CD4-positive, alpha-beta T cell treated with Interleukin-10 for 1 hour (primary cell): ENCODE measurements at regions not wholly inside any gene's neighbourhood (a gene's known extent, or its start where the extent isn't known, plus 50 kb on each side); places are given as distances from the start of the nearest gene placed in this dataset.

ENCODE experiments used
- DNase-seq: peaks from one replicate; pipeline ENCODE4 v3.0.0-alpha.2; 2020

DNA sequence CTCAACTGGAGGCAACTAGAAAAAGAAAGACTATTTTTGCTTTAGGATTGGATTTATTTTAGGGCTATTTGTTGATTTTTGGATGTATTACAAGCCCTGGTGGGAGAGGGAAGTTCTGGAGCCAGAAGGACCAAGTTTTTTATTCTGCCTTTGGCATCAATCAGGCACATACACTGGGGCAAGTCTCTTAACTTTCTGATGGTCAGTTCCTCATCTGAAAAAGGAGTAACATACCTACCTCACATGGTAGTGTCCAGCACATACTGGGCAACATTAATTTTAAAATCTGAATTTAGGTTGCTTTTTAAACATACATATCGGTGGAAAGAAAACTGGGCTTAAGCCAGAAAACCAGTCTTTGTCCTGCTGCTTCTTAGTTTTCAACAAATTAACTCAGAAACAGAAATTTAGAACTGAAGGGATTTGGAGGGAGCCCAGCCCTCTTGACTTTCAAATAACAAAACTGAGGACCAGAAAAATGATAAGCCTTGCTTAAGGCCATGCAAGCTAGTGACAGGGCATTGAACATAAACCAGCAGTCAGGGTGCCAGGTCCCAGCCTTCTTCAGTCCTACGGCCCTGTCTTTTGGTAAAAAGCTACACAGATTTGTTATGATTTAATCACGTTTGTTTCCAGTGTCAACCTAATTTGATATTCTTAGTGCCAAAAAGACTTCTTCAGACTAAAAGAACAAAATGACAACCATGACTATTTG lies 90.2 kb upstream of the SLC38A2 start:
- DNase-seq = no peak

GRCh38 chr12:46461907-46462640 lies 89.5 kb upstream of the SLC38A2 start:
- DNase-seq = no peak

GRCh38 chr12:46461459-46461858 lies 88.9 kb upstream of the SLC38A2 start:
- DNase-seq = no peak

- no peak for DNase-seq
These were observed 88.2 kb upstream of the SLC38A2 start for GRCh38 chr12:46460682-46461210.

GRCh38 chr12:46459861-46460545 lies 87.4 kb upstream of the SLC38A2 start:
- peak; percentile 15 for DNase-seq

DNA sequence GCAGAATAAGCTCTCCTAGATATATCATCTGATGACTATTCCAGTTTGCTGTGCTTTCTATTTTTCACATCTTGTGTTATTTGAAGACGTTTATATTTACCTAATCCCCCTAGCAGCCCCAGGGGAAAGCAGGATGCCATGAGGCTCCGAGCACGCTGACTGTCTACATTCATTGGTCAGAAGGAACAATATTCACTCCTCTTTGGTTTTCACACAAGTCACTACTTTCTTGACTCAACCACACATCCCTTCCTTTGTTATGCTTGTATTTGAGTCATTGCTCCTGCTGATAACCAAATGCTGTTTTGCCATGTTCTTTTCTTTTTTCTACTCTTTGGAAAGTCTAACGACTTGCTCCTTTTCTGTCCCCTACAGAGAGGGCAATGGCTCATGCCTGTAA lies 86.5 kb upstream of the SLC38A2 start:
- peak; percentile 16 for DNase-seq

GRCh38 chr12:46458500-46459102 lies 86.0 kb upstream of the SLC38A2 start:
- peak; percentile 4 for DNase-seq

GRCh38 chr12:46457958-46458357 lies 85.4 kb upstream of the SLC38A2 start:
- no peak for DNase-seq

DNA sequence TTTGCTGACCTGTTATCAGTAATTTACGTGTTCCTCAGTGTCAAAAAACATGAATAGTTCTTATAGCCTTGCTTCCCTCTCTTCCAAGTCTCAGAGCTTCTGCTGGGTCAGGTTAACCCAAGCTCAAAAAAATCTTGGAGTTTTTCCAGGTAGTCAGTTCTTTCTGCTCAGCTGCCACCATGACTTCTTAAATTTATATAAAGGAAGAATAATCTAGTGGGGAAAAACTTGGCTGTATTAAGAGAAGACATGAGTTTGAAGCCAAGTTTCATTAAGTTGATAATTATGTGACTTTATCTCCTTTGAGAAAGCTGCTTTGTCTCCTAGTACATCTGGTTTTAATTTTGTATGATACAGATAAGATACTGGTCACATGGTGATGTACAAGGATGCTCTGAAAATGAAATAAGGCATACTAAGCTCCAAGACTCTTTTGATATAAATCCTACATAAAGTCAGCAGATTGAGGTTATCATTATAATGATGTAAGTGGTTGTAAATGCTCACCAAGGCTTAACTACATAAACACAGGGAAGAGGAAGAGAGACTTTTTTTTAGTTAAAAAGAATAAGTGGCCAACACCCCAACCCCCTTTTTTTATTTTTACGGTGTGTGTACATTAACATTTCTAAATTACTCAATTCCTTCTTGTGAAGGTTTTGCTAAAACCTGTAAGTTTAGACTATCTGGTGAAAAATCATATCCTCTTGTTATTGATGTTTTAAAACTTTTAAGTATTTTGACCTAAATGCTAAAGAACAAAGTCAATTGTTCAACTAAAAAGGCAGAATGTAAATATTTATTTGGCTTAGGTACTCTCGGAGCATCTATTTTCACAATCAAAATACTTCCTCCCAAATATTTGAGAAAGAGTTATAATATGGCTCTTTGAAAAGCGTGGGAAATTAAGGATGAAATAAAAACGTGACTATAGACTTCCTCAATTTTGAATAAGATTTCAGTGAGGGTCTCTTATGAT lies 84.1 kb upstream of the SLC38A2 start:
- DNase-seq = no peak

DNA sequence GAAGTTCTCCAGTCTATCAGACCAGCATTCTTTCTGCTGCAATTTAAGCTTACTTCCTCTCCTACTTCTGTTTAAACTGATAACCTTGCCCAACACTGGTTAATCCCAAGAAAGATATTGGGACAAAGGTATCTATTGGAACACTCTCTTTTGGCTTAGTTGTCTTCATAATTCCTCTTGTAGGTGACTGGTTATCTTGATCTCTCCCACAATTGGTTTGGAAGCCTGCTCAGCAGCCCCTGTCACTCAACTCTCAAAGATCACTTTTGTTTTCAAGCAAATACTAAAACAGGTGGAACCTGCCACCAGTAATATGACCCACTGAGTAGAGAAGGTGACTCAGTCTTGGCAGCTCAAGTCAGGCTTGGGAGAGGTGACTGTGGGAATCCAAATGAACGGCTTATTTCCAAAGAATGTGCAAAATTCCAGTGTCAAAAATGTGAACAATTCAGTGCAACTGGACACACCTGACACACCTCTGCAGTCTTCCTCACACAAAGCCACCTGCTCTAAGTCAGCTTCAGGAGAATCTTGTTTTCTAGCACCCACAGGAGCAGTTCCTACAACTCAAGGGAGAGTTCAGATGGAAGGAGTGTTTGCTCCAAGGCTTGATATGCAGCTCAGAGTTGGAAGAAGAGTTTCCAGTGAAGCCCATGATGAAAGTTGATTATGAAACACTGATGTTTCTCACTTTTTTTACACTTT lies 83.2 kb upstream of the SLC38A2 start:
- no peak for DNase-seq

DNA sequence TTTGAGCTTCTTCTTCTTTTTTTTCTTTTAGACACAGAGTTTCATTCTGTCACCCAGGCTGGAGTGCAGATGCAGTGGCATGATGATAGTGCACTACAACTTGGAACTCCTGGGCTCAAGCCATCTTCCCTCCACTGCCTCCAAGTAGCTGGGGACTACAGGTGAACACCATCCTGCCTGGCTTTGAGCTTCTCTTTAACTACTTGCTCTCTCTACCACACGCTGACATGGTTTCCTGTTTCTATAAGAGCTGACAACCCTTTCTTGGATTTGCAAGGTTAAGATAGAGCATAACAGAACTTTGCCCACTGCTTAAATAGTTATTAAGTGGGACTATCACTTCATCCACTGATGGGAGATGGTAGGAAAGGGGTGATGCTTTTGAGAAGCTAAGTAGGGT lies 82.4 kb upstream of the SLC38A2 start:
- DNase-seq = no peak

- DNase-seq = no peak
These were observed 80.9 kb upstream of the SLC38A2 start for GRCh38 chr12:46453428-46453827.

DNA sequence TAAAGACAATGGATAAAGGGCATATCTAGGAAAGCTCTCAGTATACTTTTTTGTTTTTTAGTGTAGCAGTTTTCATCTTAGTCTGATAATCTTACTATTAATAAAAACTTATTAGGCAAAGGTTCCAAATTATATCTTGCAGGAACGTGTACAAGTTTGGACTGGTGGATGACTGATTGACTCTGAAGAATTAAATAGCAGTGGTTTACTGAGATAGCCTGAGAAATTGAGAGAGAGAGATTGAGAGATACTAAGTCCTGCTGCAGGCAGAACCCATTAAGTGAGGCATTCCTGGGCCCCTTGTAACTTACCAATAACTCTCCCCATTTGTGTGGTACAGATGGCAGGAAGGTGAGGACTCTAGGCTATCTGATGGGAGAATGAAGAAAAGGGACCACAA lies 80.2 kb upstream of the SLC38A2 start:
- DNase-seq = no peak

DNA sequence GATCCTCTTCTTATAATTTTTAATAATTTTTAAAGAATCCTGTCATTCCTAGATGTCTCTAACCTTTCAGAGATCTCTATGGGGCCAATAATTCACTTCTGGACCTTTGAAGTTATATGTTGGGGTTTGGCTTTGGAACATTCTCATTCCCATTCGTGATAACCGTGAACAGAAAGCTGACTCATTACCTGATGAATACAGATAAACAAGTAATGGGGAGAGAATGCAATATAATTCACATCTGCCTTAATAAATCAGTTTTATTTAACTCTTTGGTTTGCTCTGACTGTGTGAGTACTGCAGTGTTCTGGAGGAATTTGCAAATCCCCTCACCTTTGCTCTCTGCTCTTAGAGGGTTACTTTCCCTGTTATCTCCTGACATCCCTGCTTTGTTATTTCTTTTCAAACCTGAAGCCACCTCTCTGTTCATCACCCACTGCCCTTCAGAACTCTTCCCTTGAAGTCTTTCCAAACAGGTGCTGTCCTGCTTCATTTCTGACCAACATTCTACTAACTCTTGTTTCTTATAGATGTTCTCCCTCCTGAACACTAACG lies 79.6 kb upstream of the SLC38A2 start:
- DNase-seq = no peak

DNA sequence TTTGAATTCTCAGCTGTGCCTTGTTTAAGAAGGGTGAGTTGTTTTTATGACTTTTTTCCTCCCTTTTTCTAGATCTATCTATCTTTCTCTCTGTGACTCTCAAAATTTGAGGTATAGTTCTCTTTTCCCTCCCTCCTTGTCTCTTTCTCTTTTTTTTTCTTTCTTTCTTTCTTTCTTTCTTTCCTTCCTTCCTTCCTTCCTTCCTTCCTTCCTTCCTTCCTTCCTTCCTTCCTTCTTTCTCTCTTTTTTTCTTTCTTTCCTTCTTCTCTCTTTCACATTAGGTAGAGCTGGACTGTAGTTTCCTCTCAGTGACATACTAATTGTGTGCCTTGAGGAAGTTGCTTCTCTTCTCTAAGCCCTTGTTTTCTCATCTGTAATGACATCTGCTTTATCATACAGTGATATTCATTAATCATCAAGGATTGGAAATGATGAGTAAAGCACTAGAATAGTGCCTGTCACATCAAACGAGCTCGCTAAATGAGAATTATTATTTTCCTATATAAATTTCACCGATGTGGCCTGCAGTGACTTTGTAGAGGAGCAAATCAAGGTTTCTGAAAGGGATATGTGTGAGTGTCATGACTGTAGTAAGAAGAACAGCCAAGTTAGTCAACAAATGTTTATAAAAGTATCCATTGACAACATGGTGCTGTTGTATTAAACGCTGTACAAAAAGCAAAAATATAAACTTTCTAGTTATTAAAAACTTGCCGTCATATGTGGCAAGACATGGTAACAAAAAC lies 78.9 kb upstream of the SLC38A2 start:
- no peak for DNase-seq

DNA sequence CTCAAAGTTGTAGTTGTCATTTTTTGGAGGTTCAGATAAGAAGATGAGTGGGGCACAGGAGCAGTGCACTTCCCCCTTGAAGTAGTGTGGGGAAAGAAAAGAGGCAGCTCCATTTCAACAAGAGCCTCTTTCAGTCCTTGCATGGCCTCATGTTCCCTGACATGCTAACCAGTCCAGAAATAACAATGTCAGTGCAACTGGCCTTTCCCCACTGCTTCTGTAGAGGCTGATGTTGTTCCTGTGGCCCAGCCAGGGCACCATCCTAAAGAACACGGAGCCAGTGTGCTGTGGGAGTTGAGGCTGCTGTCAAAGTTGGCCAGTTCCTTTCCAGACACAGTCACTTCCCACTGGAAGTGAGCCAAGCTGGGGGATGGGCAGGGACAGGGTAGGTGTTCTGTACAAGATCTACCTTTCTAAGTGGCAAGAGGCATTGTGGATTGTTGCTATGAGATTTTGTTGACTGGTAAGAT lies 77.7 kb upstream of the SLC38A2 start:
- DNase-seq = no peak

- no peak for DNase-seq
These were observed 77.3 kb upstream of the SLC38A2 start for GRCh38 chr12:46449856-46450255.

DNA sequence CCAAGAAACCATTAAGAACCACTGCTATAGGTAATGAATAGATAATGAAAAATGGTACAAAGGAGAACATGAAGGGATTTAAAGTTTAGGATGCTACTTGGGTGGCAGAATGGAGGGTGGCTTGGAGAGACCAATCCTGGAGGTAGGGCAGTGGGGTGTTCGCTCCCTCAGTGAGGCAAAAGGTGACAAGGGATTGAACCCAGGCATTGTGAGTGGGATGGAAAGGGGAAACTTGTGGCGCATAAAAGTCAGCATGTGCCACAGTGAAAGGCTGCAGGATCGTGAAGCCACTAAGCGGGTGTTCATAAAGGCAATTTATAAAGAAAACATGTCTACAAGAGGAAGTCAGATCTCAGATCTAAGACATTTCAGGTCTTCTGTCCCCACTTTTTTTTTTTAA lies 76.7 kb upstream of the SLC38A2 start:
- DNase-seq = no peak

DNA sequence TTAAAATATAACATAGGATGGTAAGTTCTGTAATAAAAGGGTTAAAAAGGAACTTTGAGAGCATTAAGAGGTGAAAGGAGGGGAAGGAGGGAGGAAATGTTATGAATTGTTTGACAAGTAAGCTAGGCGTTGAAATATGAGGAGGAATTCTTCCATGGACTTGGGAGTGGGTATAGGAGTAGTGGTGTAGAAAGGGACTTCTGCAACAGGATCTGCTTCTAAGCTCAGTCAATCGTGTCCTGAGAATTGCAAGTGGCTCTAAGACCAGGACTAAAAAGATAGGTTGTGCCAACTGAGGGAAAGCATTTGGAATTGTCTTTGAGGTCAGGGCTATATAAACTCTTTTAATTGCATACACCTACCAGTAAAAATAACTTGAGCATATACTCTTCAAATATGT lies 74.1 kb upstream of the SLC38A2 start:
- no peak for DNase-seq

- DNase-seq = no peak
These were observed 73.1 kb upstream of the SLC38A2 start for GRCh38 chr12:46445551-46446235.
